ENCODE measurements at regions not wholly inside any gene's neighbourhood (a gene's known extent, or its start where the extent isn't known, plus 50 kb on each side); places are given as distances from the start of the nearest gene placed in this dataset.

- TF ChIP-seq CTCF (IDR thresholded peaks at IDR 0.05; ENCODE audit: low read depth, low read length, missing control alignments), result no peak
- no peak overlapping the region for H3K4me3 ChIP-seq (ENCODE audit: low read depth, low read length)
- in situ Hi-C loops (cut with HindIII; ENCODE audit: low sequenced_read_pairs), result no loop called here
These were observed 264.0 kb upstream of the DPH6 start for GRCh38 chr15:35810007-35810406.

GRCh38 chr15:35813573-35813972, 267.6 kb upstream of the DPH6 start:
- in situ Hi-C loops (cut with HindIII; ENCODE audit: low sequenced_read_pairs), result no loop called here
- no peak for DNase-seq (ENCODE audit: low read depth)
- H3K4me3 ChIP-seq (ENCODE audit: low read depth, low read length), result no peak overlapping the region
- no peak for TF ChIP-seq CTCF (IDR thresholded peaks at IDR 0.05; ENCODE audit: low read depth, low read length, missing control alignments)

More at GRCh38 chr15:35810007-35810406, 264.0 kb upstream of the DPH6 start:
- no peak for DNase-seq (ENCODE audit: low read depth)

GRCh38 chr15:35818846-35819245, 272.9 kb upstream of the DPH6 start:
- in situ Hi-C loops (cut with HindIII; ENCODE audit: low sequenced_read_pairs), result no loop called here
- no peak for TF ChIP-seq CTCF (IDR thresholded peaks at IDR 0.05; ENCODE audit: low read depth, low read length, missing control alignments)
- no peak for DNase-seq (ENCODE audit: low read depth)
- no peak overlapping the region for H3K4me3 ChIP-seq (ENCODE audit: low read depth, low read length)

GRCh38 chr15:35822153-35822552, 276.2 kb upstream of the DPH6 start:
- DNase-seq (ENCODE audit: low read depth), result no peak
- in situ Hi-C loops (cut with HindIII; ENCODE audit: low sequenced_read_pairs), result no loop called here
- no peak for TF ChIP-seq CTCF (IDR thresholded peaks at IDR 0.05; ENCODE audit: low read depth, low read length, missing control alignments)
- no peak overlapping the region for H3K4me3 ChIP-seq (ENCODE audit: low read depth, low read length)

GRCh38 chr15:35827141-35827540, 281.2 kb upstream of the DPH6 start:
- no peak for DNase-seq (ENCODE audit: low read depth)
- in situ Hi-C loops (cut with HindIII; ENCODE audit: low sequenced_read_pairs), result no loop called here
- no peak for TF ChIP-seq CTCF (IDR thresholded peaks at IDR 0.05; ENCODE audit: low read depth, low read length, missing control alignments)
- H3K4me3 ChIP-seq (ENCODE audit: low read depth, low read length), result no peak overlapping the region

- in situ Hi-C loops (cut with HindIII; ENCODE audit: low sequenced_read_pairs), result no loop called here
- TF ChIP-seq CTCF (IDR thresholded peaks at IDR 0.05; ENCODE audit: low read depth, low read length, missing control alignments), result no peak
- H3K4me3 ChIP-seq (ENCODE audit: low read depth, low read length), result no peak overlapping the region
- DNase-seq (ENCODE audit: low read depth), result no peak
These were observed 281.9 kb upstream of the DPH6 start for GRCh38 chr15:35827911-35828310.

- DNase-seq (ENCODE audit: low read depth), result no peak
These were observed 287.6 kb upstream of the DPH6 start for GRCh38 chr15:35833581-35833980.

More at GRCh38 chr15:35833581-35833980, 287.6 kb upstream of the DPH6 start:
- in situ Hi-C loops (cut with HindIII; ENCODE audit: low sequenced_read_pairs), result no loop called here
- H3K4me3 ChIP-seq (ENCODE audit: low read depth, low read length), result no peak overlapping the region
- no peak for TF ChIP-seq CTCF (IDR thresholded peaks at IDR 0.05; ENCODE audit: low read depth, low read length, missing control alignments)
